AG04450 (cell line): ENCODE measurements at regions not wholly inside any gene's neighbourhood (a gene's known extent, or its start where the extent isn't known, plus 50 kb on each side); places are given as distances from the start of the nearest gene placed in this dataset.
"Not testable (repeated sequence)": the region's sequence is repeated elsewhere in the genome, so short reads cannot be mapped to it uniquely, and the experiment has no call there.

Source experiments
- CTCF ChIA-PET: fragments of 300-600, 350-600 bp; formaldehyde crosslinking; extraction: SDS; loops from one replicate; lab custom pipeline; 2022; ENCODE audit warnings: antibody characterized with exemption, inconsistent platforms; lab: Charles Lee
- POLR2A ChIA-PET: fragments of 350-600 bp; formaldehyde crosslinking; extraction: SDS; loops from one replicate; lab custom pipeline; 2021; ENCODE audit warnings: antibody characterized with exemption, inconsistent platforms; lab: Yijun Ruan, JAX
- DNase-seq: peaks from one replicate; pipeline ENCODE4 v3.0.0-alpha.2; 2011; ENCODE audit warnings: low read depth, low spot score
- H3K27ac ChIP-seq: one replicate; pipeline ENCODE4 v1.5.1; 2012; ENCODE audit warnings: low read depth, low read length, control low read depth
- H3K27me3 ChIP-seq: one replicate; pipeline ENCODE4 v1.6.0; 2012; ENCODE audit warnings: low read length; ENCODE audit not compliant: control insufficient read depth, insufficient read depth
- H3K4me3 ChIP-seq: 2 replicates; pipeline ENCODE4 v1.5.1; 2011; ENCODE audit warnings: mild to moderate bottlenecking, low read depth, low read length, control low read depth
- H3K9me3 ChIP-seq: 2 replicates; pipeline ENCODE4 v1.5.1; 2012; ENCODE audit warnings: low read length; ENCODE audit not compliant: control insufficient read depth, insufficient read depth
- CTCF ChIP-seq: IDR thresholded peaks from 2 replicates; pipeline ENCODE4 v1.5.1; 2011; ENCODE audit warnings: low read depth, low read length, control low read depth, inconsistent platforms

- no peak overlapping the region for H3K4me3 ChIP-seq
- no peak for DNase-seq
- CTCF ChIA-PET: no interaction called here
- no peaks in the 10 kb centered on the region for H3K27me3 ChIP-seq
- no peak overlapping the region for H3K27ac ChIP-seq
- no peak for TF ChIP-seq CTCF
- H3K9me3 ChIP-seq: peaks cover 6% of the 10 kb centered on the region; the same call in 1 of the 2 replicates
- POLR2A ChIA-PET: no interaction called here
Observed at GRCh38 chr1:194431121-194431520, 1244.7 kb upstream of the B3GALT2 start.

- Histone ChIP-seq H3K27ac (no peak overlapping the region), H3K9me3 (peaks cover 4% of the 10 kb centered on the region; the same call in 1 of the 2 replicates), H3K4me3 (no peak overlapping the region), H3K27me3 (no peaks in the 10 kb centered on the region)
- TF ChIP-seq CTCF: no peak
- POLR2A ChIA-PET: no interaction called here
- CTCF ChIA-PET: no interaction called here
- DNase-seq: no peak
Observed at GRCh38 chr1:194420706-194421105, 1234.3 kb upstream of the B3GALT2 start.

- peaks cover 4% of the 10 kb centered on the region; the same call in 1 of the 2 replicates for H3K9me3 ChIP-seq
- H3K27me3 ChIP-seq: no peaks in the 10 kb centered on the region
- TF ChIP-seq CTCF: no peak
- ChIA-PET POLR2A (no interaction called here), CTCF (interaction anchor here (0.6 kb wide), 1 partner anchor 10 kb away, joined by 3 read pairs; no protein-coding TSS in a partner anchor)
- no peak overlapping the region for H3K4me3 ChIP-seq
- DNase-seq: no peak
- no peak overlapping the region for H3K27ac ChIP-seq
Observed at GRCh38 chr1:194419721-194420120, 1233.3 kb upstream of the B3GALT2 start.

- no peak for DNase-seq
- TF ChIP-seq CTCF: no peak
- H3K4me3 ChIP-seq: no peak overlapping the region
- no peaks in the 10 kb centered on the region for H3K9me3 ChIP-seq
- ChIA-PET POLR2A (no interaction called here), CTCF (no interaction called here)
- no peaks in the 10 kb centered on the region for H3K27me3 ChIP-seq
- no peak overlapping the region for H3K27ac ChIP-seq
Observed at GRCh38 chr1:194410756-194411155, 1224.3 kb upstream of the B3GALT2 start.

GRCh38 chr1:194407238-194407637 is 1220.8 kb upstream of the B3GALT2 start:
- CTCF ChIA-PET: interaction anchor here (0.7 kb wide), 1 partner anchor 412 kb away, joined by 4 read pairs; no protein-coding TSS in a partner anchor
- H3K27me3 ChIP-seq, H3K4me3 ChIP-seq, DNase-seq, H3K9me3 ChIP-seq, POLR2A ChIA-PET, H3K27ac ChIP-seq: not testable (repeated sequence)

GRCh38 chr1:194394676-194395075 is 1208.3 kb upstream of the B3GALT2 start:
- H3K4me3 ChIP-seq: no peak overlapping the region
- DNase-seq: no peak
- ChIA-PET POLR2A (no interaction called here), CTCF (no interaction called here)
- no peak overlapping the region for H3K27ac ChIP-seq
- no peak for TF ChIP-seq CTCF
- H3K9me3 ChIP-seq: no peaks in the 10 kb centered on the region
- no peaks in the 10 kb centered on the region for H3K27me3 ChIP-seq
